Panc1 (cell line): ENCODE measurements at regions not wholly inside any gene's neighbourhood (a gene's known extent, or its start where the extent isn't known, plus 50 kb on each side); places are given as distances from the start of the nearest gene placed in this dataset.
A peak's percentile ranks its signal among the peaks of the same experiment; 100 is the strongest.
"Not testable (repeated sequence)": the region's sequence is repeated elsewhere in the genome, so short reads cannot be mapped to it uniquely, and the experiment has no call there.

Source experiments
- ATAC-seq: fragments of 200-7000 bp; cut with Tn5 transposase; 2 replicates; pipeline ENCODE4 v1.9.1; 2020; ENCODE audit warnings: mild to moderate bottlenecking, moderate library complexity
- BruUV-seq: library from RNA; stranded (reverse); fragments of 400-500 nt; replicated peaks from 2 replicates; lab custom pipeline; 2021; lab: Mats Ljungman, UMichigan
- CTCF ChIA-PET: fragments of 300-600 bp; sonication (Branson Sonifier 250); formaldehyde crosslinking; loops from one replicate; lab custom pipeline; 2022; ENCODE audit warnings: antibody characterized with exemption; lab: Charles Lee
- POLR2A ChIA-PET: fragments of 300-600 bp; sonication (Branson Sonifier 250); formaldehyde crosslinking; loops from one replicate; lab custom pipeline; 2022; ENCODE audit warnings: antibody characterized with exemption; lab: Charles Lee
- DNase-seq: peaks from one replicate; pipeline ENCODE4 v3.0.0-alpha.2; 2010; ENCODE audit warnings: low read depth, low spot score
- H3K27ac ChIP-seq: 2 replicates; pipeline ENCODE4 v1.5.1; 2011; ENCODE audit warnings: mild to moderate bottlenecking, low read length, inconsistent platforms
- H3K27me3 ChIP-seq: fragments of 200-500 bp; sonication (Bioruptor generic); 2 replicates; pipeline ENCODE4 v1.6.0; 2014; ENCODE audit warnings: low read length, inconsistent platforms; ENCODE audit not compliant: control insufficient read depth, insufficient read depth
- H3K36me3 ChIP-seq: fragments of 200-500 bp; sonication (Bioruptor generic); 2 replicates; pipeline ENCODE4 v1.5.1; 2014; ENCODE audit warnings: inconsistent platforms, mild to moderate bottlenecking, low read length, moderate library complexity; ENCODE audit not compliant: control insufficient read depth, insufficient read depth
- H3K4me1 ChIP-seq: 2 replicates; pipeline ENCODE4 v1.5.1; 2011; ENCODE audit warnings: inconsistent platforms, mild to moderate bottlenecking, low read length, moderate library complexity; ENCODE audit not compliant: control insufficient read depth, insufficient read depth
- H3K4me3 ChIP-seq, 2 experiments: 2 replicates each; pipeline ENCODE4 v1.5.1; 2011 to 2012; ENCODE audit warnings: low read depth in 2 of 2, low read length in 2 of 2, mild to moderate bottlenecking in 2 of 2, inconsistent platforms in 1 of 2, moderate library complexity in 1 of 2
- H3K9me3 ChIP-seq: fragments of 200-500 bp; sonication (Bioruptor generic); 2 replicates; pipeline ENCODE4 v1.5.1; 2014; ENCODE audit warnings: low read depth, mild to moderate bottlenecking, inconsistent platforms, low read length, moderate library complexity; ENCODE audit not compliant: control insufficient read depth, insufficient read depth
- CTCF ChIP-seq: fragments of 450-650 bp; IDR thresholded peaks from 2 replicates; pipeline ENCODE4 v1.5.1; 2017; ENCODE audit warnings: mild to moderate bottlenecking
- POLR2AphosphoS5 ChIP-seq: IDR thresholded peaks from 2 replicates; pipeline ENCODE4 v1.6.1; 2012; ENCODE audit warnings: mild to moderate bottlenecking, low read depth, low read length, moderate library complexity
- REST ChIP-seq, 2 experiments: IDR thresholded peaks; 2 replicates each; pipeline ENCODE4 v1.6.1; 2011 to 2012; ENCODE audit warnings: low read depth in 2 of 2, control low read depth in 1 of 2, low read length in 1 of 2, mild to moderate bottlenecking in 1 of 2, moderate library complexity in 1 of 2; ENCODE audit not compliant: insufficient read depth in 1 of 2
- SIN3A ChIP-seq: IDR thresholded peaks from 2 replicates; pipeline ENCODE4 v1.6.1; 2012; ENCODE audit warnings: low read depth, mild to moderate bottlenecking, low read length, moderate library complexity, borderline replicate concordance; ENCODE audit not compliant: insufficient read depth
- TCF7L2 ChIP-seq: IDR thresholded peaks from 2 replicates; pipeline ENCODE4 v1.6.1; 2011; ENCODE audit warnings: mild to moderate bottlenecking, low read depth, low read length, inconsistent platforms
- in situ Hi-C: cut with HindIII; loops from 2 replicates; pipeline ENCODE4 v1.10.0; 2016; ENCODE audit warnings: low sequenced_read_pairs, low pct_unique_long_range_greater_than_20kb
- intact Hi-C: fragments of 100-400 bp; cut with micrococcal nuclease; formaldehyde crosslinking; loops from one replicate; pipeline ENCODE4 v1.10.0; 2022; ENCODE audit not compliant: unreplicated experiment

GRCh38 chr16:52914428-52914827 is 138.3 kb downstream of the CHD9NB start:
- no peak for TF ChIP-seq CTCF
- no peak for TF ChIP-seq TCF7L2
- no peak for TF ChIP-seq POLR2AphosphoS5
- TF ChIP-seq REST (IDR thresholded peaks at IDR 0.05; ENCODE audit: insufficient read depth in 1 of 2, low read depth in 2 of 2, low read length in 1 of 2) = no peak
- no peak for TF ChIP-seq SIN3A
- ATAC-seq (no peak), DNase-seq (no peak)
- no peak overlapping the region for H3K27ac ChIP-seq
- H3K4me1 ChIP-seq = no peaks in the 10 kb centered on the region
- no peak overlapping the region for H3K4me3 ChIP-seq
- intact Hi-C loops = no loop called here
- ChIA-PET CTCF (no interaction called here), POLR2A (no interaction called here)
- no TSS peak for BruUV-seq
- H3K9me3 ChIP-seq = no peaks in the 10 kb centered on the region
- in situ Hi-C loops = no loop called here
- no peaks in the 10 kb centered on the region for H3K36me3 ChIP-seq
- no peaks in the 10 kb centered on the region for H3K27me3 ChIP-seq

GRCh38 chr16:52912565-52913173 is 140.0 kb downstream of the CHD9NB start:
- BruUV-seq = no TSS peak
- H3K9me3 ChIP-seq = no peaks in the 10 kb centered on the region
- no peak overlapping the region for H3K27ac ChIP-seq
- peak; percentile 83 for ATAC-seq
- peak; percentile 55 for DNase-seq
- no peaks in the 10 kb centered on the region for H3K36me3 ChIP-seq
- H3K27me3 ChIP-seq = no peaks in the 10 kb centered on the region
- H3K4me1 ChIP-seq = no peaks in the 10 kb centered on the region
- no peak overlapping the region for H3K4me3 ChIP-seq
- intact Hi-C loops (loop anchor here (1.0 to 2.0 kb wide), 2 partner anchors 721 to 842 kb away; no protein-coding TSS in a partner anchor), in situ Hi-C loops (no loop called here)
- CTCF ChIA-PET = interaction anchor here (0.6 to 1.1 kb wide), 2 partner anchors 721 to 750 kb away, joined by 3 to 6 read pairs; no protein-coding TSS in a partner anchor
- POLR2A ChIA-PET = interaction anchor here (0.6 kb wide), 1 partner anchor 825 kb away, joined by 3 read pairs; no protein-coding TSS in a partner anchor
- TF ChIP-seq SIN3A = no peak
- TF ChIP-seq POLR2AphosphoS5 = no peak
- TF ChIP-seq CTCF = peak; percentile 82
- no peak for TF ChIP-seq REST (IDR thresholded peaks at IDR 0.05; ENCODE audit: insufficient read depth in 1 of 2, low read depth in 2 of 2, low read length in 1 of 2)
- no peak for TF ChIP-seq TCF7L2

- in situ Hi-C loops, H3K27me3 ChIP-seq, H3K9me3 ChIP-seq, H3K27ac ChIP-seq, ATAC-seq, H3K4me1 ChIP-seq, DNase-seq, intact Hi-C loops, POLR2A ChIA-PET, H3K36me3 ChIP-seq, CTCF ChIA-PET, H3K4me3 ChIP-seq, BruUV-seq: not testable (repeated sequence)
Measured at GRCh38 chr16:52908057-52908456, 144.6 kb downstream of the CHD9NB start.
